ENCODE measurements at regions not wholly inside any gene's neighbourhood (a gene's known extent, or its start where the extent isn't known, plus 50 kb on each side); places are given as distances from the start of the nearest gene placed in this dataset.

DNA sequence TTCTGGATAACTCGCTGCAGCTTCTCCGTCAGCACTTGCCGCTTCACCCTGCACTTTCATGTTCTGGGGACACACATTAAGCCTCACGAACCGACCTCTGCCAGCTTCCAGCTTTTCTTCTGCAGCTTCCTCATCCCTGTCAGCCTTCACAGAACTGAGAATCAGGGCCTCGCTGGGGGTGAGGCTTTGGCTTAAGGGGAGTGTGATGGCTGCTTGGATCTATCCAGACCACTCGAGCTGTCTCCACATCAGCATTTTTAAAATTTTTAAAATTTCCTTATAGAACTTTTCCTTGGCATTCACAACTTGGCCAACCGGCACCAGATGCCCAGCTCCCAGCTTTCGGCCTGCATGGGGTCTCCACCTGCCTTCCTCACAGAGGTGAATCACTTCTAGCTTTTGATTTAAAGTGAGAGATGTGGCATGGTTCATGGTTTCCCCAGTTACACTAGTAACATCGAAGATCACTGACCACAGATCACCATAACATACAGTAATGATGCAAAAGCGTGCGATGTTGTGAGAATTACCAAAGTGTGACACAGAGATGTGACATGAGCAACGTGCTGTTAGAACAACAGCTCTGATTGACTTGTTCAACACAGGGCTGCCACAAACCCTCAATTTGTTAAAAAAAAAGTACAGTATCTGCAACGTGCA lies 139.1 kb upstream of the C14orf180 start (continued):
- TF ChIP-seq, protein P1, sequence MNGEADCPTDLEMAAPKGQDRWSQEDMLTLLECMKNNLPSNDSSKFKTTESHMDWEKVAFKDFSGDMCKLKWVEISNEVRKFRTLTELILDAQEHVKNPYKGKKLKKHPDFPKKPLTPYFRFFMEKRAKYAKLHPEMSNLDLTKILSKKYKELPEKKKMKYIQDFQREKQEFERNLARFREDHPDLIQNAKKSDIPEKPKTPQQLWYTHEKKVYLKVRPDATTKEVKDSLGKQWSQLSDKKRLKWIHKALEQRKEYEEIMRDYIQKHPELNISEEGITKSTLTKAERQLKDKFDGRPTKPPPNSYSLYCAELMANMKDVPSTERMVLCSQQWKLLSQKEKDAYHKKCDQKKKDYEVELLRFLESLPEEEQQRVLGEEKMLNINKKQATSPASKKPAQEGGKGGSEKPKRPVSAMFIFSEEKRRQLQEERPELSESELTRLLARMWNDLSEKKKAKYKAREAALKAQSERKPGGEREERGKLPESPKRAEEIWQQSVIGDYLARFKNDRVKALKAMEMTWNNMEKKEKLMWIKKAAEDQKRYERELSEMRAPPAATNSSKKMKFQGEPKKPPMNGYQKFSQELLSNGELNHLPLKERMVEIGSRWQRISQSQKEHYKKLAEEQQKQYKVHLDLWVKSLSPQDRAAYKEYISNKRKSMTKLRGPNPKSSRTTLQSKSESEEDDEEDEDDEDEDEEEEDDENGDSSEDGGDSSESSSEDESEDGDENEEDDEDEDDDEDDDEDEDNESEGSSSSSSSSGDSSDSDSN (IDR thresholded peaks at IDR 0.05; ENCODE audit: borderline replicate concordance in 1 of 2, low read depth in 2 of 2, low read length in 2 of 2) = no peak
- TF ChIP-seq, protein P2, sequence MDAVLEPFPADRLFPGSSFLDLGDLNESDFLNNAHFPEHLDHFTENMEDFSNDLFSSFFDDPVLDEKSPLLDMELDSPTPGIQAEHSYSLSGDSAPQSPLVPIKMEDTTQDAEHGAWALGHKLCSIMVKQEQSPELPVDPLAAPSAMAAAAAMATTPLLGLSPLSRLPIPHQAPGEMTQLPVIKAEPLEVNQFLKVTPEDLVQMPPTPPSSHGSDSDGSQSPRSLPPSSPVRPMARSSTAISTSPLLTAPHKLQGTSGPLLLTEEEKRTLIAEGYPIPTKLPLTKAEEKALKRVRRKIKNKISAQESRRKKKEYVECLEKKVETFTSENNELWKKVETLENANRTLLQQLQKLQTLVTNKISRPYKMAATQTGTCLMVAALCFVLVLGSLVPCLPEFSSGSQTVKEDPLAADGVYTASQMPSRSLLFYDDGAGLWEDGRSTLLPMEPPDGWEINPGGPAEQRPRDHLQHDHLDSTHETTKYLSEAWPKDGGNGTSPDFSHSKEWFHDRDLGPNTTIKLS (IDR thresholded peaks at IDR 0.05; ENCODE audit: borderline replicate concordance, low read depth) = no peak
- TF ChIP-seq, protein P3, sequence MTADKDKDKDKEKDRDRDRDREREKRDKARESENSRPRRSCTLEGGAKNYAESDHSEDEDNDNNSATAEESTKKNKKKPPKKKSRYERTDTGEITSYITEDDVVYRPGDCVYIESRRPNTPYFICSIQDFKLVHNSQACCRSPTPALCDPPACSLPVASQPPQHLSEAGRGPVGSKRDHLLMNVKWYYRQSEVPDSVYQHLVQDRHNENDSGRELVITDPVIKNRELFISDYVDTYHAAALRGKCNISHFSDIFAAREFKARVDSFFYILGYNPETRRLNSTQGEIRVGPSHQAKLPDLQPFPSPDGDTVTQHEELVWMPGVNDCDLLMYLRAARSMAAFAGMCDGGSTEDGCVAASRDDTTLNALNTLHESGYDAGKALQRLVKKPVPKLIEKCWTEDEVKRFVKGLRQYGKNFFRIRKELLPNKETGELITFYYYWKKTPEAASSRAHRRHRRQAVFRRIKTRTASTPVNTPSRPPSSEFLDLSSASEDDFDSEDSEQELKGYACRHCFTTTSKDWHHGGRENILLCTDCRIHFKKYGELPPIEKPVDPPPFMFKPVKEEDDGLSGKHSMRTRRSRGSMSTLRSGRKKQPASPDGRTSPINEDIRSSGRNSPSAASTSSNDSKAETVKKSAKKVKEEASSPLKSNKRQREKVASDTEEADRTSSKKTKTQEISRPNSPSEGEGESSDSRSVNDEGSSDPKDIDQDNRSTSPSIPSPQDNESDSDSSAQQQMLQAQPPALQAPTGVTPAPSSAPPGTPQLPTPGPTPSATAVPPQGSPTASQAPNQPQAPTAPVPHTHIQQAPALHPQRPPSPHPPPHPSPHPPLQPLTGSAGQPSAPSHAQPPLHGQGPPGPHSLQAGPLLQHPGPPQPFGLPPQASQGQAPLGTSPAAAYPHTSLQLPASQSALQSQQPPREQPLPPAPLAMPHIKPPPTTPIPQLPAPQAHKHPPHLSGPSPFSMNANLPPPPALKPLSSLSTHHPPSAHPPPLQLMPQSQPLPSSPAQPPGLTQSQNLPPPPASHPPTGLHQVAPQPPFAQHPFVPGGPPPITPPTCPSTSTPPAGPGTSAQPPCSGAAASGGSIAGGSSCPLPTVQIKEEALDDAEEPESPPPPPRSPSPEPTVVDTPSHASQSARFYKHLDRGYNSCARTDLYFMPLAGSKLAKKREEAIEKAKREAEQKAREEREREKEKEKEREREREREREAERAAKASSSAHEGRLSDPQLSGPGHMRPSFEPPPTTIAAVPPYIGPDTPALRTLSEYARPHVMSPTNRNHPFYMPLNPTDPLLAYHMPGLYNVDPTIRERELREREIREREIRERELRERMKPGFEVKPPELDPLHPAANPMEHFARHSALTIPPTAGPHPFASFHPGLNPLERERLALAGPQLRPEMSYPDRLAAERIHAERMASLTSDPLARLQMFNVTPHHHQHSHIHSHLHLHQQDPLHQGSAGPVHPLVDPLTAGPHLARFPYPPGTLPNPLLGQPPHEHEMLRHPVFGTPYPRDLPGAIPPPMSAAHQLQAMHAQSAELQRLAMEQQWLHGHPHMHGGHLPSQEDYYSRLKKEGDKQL (CRISPR knock-in tag; IDR thresholded peaks at IDR 0.05; ENCODE audit: borderline replicate concordance) = no peak
- no peak for TF ChIP-seq MCM3 (IDR thresholded peaks at IDR 0.05)
- TF ChIP-seq, protein P4, sequence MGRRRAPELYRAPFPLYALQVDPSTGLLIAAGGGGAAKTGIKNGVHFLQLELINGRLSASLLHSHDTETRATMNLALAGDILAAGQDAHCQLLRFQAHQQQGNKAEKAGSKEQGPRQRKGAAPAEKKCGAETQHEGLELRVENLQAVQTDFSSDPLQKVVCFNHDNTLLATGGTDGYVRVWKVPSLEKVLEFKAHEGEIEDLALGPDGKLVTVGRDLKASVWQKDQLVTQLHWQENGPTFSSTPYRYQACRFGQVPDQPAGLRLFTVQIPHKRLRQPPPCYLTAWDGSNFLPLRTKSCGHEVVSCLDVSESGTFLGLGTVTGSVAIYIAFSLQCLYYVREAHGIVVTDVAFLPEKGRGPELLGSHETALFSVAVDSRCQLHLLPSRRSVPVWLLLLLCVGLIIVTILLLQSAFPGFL (CRISPR knock-in tag; IDR thresholded peaks at IDR 0.05) = no peak
- no peak for TF ChIP-seq POLR2AphosphoS2 (IDR thresholded peaks at IDR 0.05; ENCODE audit: low read length)

All from K562 (cell line).